Transverse colon (tissue), 4 donors: ENCODE measurements at regions not wholly inside any gene's neighbourhood (a gene's known extent, or its start where the extent isn't known, plus 50 kb on each side); places are given as distances from the start of the nearest gene placed in this dataset.

ENCODE experiments used
- POLR2A ChIP-seq: fragments of 450-650 bp; IDR thresholded peaks from one replicate; pipeline ENCODE4 v1.6.1; 2016; ENCODE audit warnings: antibody characterized with exemption, mild to moderate bottlenecking, moderate library complexity
- POLR2AphosphoS5 ChIP-seq, 3 donors: sonication (generic); formaldehyde crosslinking; IDR thresholded peaks; one replicate each; pipeline ENCODE4 v1.6.1; 2016; ENCODE audit warnings: antibody characterized with exemption in 3 of 3
- TF ChIP-seq, protein P1 (sequence below), 5 experiments: fragments of 200-600 bp in 3 of 5; fragments of 450-650 bp in 2 of 5; sonication (generic) in 3 of 5; IDR thresholded peaks; 1 replicate in 2 of 5; 2 replicates in 3 of 5; pipeline ENCODE4 v1.5.1; 2016 to 2017; ENCODE audit warnings: antibody characterized with exemption in 5 of 5, inconsistent platforms in 3 of 5, mild to moderate bottlenecking in 2 of 5, moderate library complexity in 1 of 5

DNA sequence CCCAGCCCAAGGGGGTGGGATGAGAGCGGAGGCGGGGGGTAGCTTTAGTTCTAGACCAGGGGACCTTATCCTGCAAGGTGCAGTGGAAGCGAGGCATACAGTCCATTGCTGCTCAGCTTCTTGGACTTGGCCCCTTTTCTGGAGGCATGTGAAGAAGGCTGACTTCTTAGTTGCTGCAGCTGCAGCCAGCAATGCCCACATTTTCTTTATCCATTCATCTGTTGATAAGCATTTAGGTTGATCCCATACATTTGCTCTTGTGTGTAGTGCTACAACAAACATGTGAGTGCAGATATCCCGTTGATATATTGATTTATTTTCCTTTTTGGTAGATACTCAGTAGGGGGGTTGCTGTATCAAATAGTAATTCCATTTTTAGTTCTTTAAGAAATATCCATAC is 461.2 kb upstream of the IMPG1 start:
- TF ChIP-seq, protein P1, sequence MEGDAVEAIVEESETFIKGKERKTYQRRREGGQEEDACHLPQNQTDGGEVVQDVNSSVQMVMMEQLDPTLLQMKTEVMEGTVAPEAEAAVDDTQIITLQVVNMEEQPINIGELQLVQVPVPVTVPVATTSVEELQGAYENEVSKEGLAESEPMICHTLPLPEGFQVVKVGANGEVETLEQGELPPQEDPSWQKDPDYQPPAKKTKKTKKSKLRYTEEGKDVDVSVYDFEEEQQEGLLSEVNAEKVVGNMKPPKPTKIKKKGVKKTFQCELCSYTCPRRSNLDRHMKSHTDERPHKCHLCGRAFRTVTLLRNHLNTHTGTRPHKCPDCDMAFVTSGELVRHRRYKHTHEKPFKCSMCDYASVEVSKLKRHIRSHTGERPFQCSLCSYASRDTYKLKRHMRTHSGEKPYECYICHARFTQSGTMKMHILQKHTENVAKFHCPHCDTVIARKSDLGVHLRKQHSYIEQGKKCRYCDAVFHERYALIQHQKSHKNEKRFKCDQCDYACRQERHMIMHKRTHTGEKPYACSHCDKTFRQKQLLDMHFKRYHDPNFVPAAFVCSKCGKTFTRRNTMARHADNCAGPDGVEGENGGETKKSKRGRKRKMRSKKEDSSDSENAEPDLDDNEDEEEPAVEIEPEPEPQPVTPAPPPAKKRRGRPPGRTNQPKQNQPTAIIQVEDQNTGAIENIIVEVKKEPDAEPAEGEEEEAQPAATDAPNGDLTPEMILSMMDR (IDR thresholded peaks at IDR 0.05) = no peak
- TF ChIP-seq POLR2A = no peak
- no peak for TF ChIP-seq POLR2AphosphoS5 (IDR thresholded peaks at IDR 0.05)
